NCI-H146 treated with DMSO at 0.1 percent for 48 hours (cell line): ENCODE measurements at regions not wholly inside any gene's neighbourhood (a gene's known extent, or its start where the extent isn't known, plus 50 kb on each side); places are given as distances from the start of the nearest gene placed in this dataset.

ENCODE experiments used
- DNase-seq: peaks from one replicate; lab custom pipeline; 2025; ENCODE audit not compliant: unreplicated experiment; lab: John Stamatoyannopoulos, UW

- DNase-seq, result no peak
Observed at GRCh38 chr2:239767021-239767905, 257.9 kb downstream of the NDUFA10 start.

- DNase-seq, result no peak
Observed at GRCh38 chr2:239765911-239766310, 259.2 kb downstream of the NDUFA10 start.

GRCh38 chr2:239765076-239765845, 259.9 kb downstream of the NDUFA10 start:
- DNase-seq, result no peak

- no peak for DNase-seq
Observed at GRCh38 chr2:239763433-239764097, 261.6 kb downstream of the NDUFA10 start.

DNA sequence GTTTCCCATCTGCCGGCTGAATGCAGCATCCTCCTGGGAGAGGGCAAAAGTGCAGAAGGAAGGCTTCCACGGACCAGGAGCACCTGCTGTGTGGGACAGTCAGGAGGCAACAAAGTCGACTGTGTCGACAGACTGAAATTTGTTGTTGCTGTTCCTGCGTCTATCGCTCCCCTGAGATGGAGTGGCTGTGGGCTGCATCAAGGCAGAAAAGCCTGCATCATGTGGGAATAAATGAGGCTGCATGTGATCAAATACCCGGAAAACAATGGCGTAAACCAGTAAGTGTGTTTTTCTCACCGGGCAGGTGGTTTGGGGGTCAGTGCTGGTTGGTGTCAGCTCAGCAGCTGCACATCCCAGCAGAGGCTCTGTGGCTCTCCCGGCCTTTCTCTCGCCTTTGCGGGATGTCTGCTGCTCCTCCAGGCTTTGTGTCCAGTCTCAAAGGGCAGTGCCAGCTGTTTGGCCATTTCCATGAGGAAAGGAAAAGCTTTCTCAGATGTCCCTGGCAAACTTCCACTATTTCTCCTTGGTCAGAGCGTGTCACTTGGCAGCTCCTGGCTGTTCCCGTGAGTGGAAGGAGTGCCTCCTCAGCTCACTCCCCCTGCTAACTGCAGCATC, 262.4 kb downstream of the NDUFA10 start:
- no peak for DNase-seq

GRCh38 chr2:239762106-239762505, 263.0 kb downstream of the NDUFA10 start:
- no peak for DNase-seq

GRCh38 chr2:239760596-239760995, 264.5 kb downstream of the NDUFA10 start:
- DNase-seq, result no peak

- no peak for DNase-seq
Observed at GRCh38 chr2:239758279-239758877, 266.8 kb downstream of the NDUFA10 start.

DNA sequence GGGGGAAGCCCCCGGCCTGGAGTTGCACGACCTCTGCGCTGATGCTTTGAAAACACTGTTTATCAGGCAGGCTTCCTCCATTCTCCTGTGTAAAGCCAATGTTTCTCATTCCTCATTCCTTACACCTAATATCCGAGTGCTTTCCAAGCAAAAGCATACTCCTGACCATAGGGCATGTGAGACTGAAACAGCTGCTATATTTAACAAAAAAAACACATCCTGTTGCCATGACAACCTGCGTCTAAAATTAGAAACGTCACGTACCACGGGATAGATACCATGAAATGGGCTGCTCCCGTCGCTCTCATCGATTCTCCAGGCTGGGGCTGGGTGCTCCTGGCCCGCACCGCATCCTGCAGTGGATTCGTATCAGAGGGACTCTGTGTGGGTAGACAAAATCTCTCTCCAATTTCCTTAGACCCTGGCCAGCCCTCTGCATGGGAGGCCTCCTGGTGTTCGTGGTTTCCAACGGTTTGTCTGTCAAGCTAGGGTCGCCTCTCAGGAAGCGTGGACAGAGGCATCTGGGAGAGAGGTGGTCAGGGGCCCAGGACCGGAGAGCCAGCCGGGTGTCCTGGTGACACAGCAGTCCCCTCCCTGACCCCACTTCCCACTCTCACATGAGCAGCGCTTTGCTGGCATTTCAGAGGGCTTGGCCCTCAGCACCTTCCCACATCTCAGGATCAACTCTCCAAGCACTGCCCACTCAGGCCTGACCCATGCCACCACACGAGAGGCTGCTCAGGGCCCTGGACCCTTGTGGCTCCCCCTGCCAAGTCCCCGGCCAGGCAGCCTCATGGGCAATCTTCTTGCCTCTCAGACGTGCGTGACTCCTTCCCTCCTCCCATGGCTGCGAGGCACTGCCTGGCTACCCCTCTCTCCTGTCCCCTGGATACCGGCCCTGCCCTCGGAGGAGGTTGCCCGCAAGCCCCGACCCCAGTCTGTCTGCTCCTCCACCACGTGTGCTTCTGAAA, 268.1 kb downstream of the NDUFA10 start:
- no peak for DNase-seq

GRCh38 chr2:239756031-239756789, 268.9 kb downstream of the NDUFA10 start:
- no peak for DNase-seq

GRCh38 chr2:239753401-239753837, 271.7 kb downstream of the NDUFA10 start:
- DNase-seq, result no peak

GRCh38 chr2:239752951-239753350, 272.2 kb downstream of the NDUFA10 start:
- no peak for DNase-seq

- no peak for DNase-seq
Observed at GRCh38 chr2:239751679-239752355, 273.3 kb downstream of the NDUFA10 start.

DNA sequence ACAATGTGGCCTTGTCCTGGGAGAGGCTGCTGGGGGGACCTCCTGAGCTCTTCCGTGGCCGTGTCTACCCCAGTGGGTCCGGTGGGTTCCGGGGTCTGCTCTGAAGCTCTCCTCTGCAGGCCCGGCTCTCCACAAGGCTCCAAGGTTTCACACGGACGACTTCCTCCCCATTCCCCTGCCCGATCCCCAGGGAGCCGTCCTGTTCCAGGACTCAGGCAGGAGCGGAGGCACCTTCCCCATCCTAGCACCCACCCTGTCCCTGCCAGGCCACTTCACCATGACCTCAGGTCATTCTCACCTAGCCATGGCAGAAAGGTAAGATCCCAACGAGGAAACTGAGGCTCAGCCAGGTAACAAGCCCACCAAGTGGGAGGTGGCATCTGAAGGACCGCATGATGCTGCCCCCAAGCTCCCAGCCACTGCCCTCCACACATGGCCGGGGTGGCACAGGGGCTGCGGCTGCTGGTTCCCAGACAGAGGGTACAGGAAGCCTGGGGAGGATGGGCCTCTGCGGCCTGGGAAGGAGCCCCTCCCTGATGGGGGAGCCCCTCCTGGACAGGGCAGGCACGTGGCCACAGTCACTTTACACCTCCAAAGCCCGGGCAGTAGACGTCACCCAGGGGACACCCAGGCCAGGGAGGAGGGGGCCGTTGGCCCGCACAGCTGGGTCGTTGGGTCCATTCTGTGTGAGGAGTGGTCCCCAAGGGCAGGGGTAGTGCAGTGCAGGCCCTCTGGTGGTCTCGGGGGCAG, 274.0 kb downstream of the NDUFA10 start:
- no peak for DNase-seq

DNA sequence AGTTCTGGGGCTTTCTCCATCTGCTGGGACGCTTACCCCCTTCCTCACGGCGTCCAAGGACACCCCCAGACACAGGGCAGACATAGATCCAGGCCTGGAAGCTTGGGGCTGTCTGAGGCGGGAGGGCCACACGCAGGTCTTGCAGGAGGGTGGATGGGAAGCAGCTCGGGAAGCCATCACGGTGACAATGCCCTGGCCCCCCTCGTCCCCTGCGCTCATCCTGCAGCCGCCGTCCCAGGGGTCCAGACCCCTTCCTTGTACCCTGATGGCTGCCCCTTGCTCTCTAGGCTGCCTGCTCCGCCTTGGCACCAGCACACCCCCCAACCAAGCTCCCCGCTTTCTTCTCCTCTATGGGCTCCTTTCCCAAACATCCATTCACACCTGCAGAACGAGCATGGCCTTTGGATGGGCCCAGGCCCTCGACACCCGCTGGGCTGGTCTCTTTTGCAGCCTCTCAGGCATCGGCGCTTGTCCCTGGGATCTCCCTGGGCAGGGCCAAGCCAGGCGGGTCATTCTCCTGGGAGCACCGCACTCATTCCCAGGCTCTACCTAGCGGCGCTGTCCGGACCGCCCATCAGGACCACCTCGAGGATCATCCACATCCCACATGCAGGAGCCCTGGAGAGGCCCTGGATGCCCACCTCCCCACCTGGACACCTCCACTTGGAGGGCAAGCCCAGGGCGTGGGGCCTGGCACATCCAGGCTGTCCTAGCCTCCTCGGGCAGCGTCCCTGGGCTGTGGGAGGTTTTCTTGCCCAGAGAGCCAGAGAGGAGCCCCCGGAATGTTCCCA, 274.9 kb downstream of the NDUFA10 start:
- no peak for DNase-seq

- no peak for DNase-seq
Observed at GRCh38 chr2:239749272-239749873, 275.8 kb downstream of the NDUFA10 start.
